ENCODE measurements at regions not wholly inside any gene's neighbourhood (a gene's known extent, or its start where the extent isn't known, plus 50 kb on each side); places are given as distances from the start of the nearest gene placed in this dataset.

DNA sequence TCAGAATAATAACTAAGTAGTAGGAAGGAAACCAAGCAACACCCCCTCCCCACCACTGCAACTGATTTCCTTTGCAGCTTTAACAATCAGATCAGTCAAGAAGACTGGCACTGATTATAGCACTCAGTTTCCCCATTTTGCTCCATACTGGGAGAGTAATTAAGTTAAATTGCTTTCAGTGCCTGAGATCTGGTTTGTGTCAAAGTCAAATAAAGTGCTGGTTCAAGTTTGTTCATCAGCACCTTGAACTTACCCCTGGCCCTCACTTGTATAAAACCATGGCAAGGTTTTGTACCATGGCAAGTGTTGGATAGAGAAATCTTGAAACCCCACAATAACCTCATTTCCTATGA, 290.2 kb upstream of the SEMA6A start:
- TF ChIP-seq, protein P1, sequence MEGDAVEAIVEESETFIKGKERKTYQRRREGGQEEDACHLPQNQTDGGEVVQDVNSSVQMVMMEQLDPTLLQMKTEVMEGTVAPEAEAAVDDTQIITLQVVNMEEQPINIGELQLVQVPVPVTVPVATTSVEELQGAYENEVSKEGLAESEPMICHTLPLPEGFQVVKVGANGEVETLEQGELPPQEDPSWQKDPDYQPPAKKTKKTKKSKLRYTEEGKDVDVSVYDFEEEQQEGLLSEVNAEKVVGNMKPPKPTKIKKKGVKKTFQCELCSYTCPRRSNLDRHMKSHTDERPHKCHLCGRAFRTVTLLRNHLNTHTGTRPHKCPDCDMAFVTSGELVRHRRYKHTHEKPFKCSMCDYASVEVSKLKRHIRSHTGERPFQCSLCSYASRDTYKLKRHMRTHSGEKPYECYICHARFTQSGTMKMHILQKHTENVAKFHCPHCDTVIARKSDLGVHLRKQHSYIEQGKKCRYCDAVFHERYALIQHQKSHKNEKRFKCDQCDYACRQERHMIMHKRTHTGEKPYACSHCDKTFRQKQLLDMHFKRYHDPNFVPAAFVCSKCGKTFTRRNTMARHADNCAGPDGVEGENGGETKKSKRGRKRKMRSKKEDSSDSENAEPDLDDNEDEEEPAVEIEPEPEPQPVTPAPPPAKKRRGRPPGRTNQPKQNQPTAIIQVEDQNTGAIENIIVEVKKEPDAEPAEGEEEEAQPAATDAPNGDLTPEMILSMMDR (IDR thresholded peaks at IDR 0.05; ENCODE audit: low read depth, low read length, missing control alignments): no peak
- no peak for DNase-seq (ENCODE audit: low read depth)
- no peak overlapping the region for H3K4me3 ChIP-seq (ENCODE audit: low read depth, low read length)

DNA sequence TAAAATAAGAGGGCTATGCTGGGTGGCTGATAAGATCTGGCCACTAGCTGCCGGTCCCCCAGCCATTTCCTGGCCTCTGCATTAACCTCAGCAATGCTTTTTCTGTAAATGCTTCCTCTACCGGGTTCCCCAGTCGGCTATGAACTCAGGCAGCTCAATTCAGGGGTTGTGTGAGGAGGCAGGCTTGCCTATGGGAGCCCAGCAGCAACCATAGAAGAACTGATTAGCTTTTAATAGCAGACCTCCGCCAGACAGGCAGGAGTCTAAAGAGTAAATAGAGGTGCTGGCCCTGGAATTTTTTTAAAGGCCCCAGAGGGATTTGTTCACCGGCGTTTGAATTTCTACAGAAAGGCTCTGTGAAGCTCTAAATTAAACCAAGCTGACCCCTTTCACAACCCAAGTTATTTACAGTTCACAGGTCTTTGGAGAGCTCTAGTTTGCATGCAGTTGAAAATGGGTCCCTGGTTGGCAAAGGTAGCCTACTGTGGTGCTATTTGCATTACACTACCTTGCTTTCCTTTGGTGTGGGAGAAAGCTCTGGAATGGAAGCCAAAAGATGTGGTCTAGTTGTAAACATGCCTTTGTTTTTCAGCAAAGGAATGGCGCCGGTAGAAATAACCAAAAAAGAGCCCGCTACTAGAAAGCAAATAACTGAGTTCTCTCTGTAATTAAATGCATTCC, 289.7 kb upstream of the SEMA6A start:
- TF ChIP-seq, protein P1 (IDR thresholded peaks at IDR 0.05; ENCODE audit: low read depth, low read length, missing control alignments): no peak
- no peak overlapping the region for H3K4me3 ChIP-seq (ENCODE audit: low read depth, low read length)
- DNase-seq (ENCODE audit: low read depth): no peak

DNA sequence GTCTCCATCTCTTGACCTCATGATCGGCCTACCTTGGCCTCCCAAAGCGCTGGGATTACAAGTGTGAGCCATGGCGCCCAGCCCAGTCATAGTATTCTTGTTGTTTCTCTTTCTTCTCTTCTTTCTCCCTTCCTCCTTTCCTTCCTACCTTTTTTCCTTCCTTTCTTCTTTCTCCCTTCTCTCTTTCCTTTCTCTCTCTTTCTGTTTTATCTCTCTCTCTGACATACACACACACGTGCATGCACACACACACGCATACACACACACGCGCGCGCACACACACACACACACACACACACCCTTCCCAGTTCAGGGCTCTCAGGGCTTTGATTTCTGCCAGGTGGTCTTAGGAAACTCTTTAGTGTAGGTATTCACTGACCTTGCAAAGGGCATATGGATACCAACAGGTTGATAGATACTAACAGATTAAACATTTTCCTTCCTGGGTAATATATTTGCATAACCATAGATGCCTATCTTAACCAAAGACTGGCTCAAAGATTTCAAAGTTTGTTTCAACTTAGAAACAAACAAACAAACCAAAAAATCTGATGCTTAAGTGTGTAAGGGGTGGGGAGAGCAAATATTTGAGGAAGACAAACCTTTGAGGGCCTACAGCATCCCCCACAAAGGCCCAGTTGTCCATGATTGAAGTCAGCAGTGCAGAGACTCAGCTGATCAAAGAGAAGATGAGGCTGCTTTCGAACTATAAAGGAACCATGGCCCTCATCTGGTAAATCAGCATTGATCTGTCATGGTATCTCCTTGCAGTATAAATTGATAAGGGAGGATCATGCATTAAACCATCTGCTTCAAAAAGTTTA, 288.2 kb upstream of the SEMA6A start:
- no peak for DNase-seq (ENCODE audit: low read depth)
- H3K4me3 ChIP-seq (ENCODE audit: low read depth, low read length): no peak overlapping the region
- TF ChIP-seq, protein P1 (IDR thresholded peaks at IDR 0.05; ENCODE audit: low read depth, low read length, missing control alignments): no peak

DNA sequence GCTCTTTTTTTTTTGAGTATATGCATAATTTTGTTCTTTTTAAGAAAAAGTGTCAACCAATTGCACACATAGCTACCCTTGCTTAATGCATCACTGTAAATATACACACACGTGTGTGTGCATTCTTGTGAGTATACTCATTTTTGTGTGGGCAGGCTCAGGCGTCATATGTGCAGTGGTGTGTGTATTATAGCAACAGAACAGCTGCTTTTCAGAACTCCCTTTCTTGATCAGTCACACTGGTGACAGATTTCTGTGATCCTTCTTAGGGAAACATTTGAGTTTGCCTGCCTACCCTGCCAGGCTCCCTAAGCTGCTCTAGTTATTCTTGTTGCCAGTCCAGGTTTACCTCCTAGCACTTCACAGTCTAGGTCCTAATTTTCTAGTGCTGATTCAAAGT, 287.0 kb upstream of the SEMA6A start:
- DNase-seq (ENCODE audit: low read depth): no peak
- no peak overlapping the region for H3K4me3 ChIP-seq (ENCODE audit: low read depth, low read length)
- TF ChIP-seq, protein P1 (IDR thresholded peaks at IDR 0.05; ENCODE audit: low read depth, low read length, missing control alignments): no peak

DNA sequence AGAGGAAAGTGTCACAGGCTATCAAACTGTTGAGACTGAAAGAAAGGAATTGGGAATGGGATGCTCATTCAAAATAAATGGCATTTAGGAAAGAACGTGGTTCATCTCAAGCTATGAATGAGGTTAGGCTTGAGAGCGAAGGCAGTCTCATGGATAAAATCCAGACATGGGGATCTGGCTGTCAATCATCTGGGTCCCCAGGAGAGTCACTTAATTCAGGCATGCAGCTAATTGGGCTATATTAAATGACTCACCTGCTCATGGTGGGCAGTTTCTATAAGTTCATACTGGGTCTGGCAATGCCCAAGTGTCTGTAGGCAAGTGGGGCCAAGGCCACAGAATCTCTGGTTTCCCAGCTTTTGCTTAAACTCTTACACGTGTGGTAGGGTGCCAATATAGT, 286.5 kb upstream of the SEMA6A start:
- DNase-seq (ENCODE audit: low read depth): no peak
- no peak overlapping the region for H3K4me3 ChIP-seq (ENCODE audit: low read depth, low read length)
- TF ChIP-seq, protein P1 (IDR thresholded peaks at IDR 0.05; ENCODE audit: low read depth, low read length, missing control alignments): no peak

DNA sequence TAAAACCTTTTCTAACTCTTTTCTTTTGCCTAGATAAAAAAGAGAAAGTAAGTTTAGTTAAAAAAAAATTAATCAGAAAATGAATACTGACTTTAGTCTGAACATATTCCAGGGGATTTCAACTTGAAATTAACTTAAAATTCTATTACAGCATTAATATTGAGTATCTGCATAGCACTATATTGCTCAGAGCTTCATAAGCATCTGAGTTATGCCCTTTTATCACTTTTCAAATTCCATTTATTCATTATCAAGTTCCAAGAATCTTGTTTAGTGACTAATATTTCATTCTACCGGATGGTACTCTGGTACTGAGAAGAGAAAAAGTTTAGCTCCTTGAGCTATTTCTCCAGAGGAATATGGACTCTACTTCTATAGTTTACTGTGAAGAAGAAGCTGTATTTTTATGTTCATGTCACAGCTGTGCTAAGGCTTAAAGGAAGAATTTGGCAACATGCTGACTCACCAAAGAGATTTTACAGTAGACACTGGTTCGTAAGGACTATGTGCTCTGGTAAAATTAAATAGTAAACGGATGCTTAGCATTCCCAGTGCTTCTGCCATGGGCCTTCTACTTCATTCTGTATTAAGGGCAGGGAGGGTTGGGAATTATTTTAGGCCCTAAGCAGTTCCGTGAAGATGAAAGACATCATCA, 285.2 kb upstream of the SEMA6A start:
- no peak for DNase-seq (ENCODE audit: low read depth)
- TF ChIP-seq, protein P1 (IDR thresholded peaks at IDR 0.05; ENCODE audit: low read depth, low read length, missing control alignments): no peak
- no peak overlapping the region for H3K4me3 ChIP-seq (ENCODE audit: low read depth, low read length)
